ENCODE measurements at regions not wholly inside any gene's neighbourhood (a gene's known extent, or its start where the extent isn't known, plus 50 kb on each side); places are given as distances from the start of the nearest gene placed in this dataset.
"Not testable (repeated sequence)": the region's sequence is repeated elsewhere in the genome, so short reads cannot be mapped to it uniquely, and the experiment has no call there.

DNA sequence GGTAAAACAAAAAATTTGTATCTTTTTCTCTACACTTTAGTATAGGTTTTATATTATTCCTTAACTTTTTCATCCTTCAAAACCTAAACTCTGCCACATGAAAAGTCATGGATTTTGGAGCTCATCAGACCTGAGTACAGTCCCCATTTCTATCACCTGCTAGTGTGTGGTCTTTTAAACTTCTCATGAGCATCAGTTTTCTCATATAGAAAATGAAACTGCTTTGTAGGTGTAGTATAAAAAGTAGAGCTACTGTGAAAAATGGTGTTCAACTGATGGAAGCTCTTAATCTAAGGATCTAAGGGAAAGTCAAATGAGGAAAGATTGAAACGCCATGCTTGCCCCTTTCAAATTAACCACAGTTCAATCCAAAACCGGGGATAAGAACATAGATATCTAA, 686.5 kb downstream of the MECOM start:
- no peak for ATAC-seq
- no peak for DNase-seq

DNA sequence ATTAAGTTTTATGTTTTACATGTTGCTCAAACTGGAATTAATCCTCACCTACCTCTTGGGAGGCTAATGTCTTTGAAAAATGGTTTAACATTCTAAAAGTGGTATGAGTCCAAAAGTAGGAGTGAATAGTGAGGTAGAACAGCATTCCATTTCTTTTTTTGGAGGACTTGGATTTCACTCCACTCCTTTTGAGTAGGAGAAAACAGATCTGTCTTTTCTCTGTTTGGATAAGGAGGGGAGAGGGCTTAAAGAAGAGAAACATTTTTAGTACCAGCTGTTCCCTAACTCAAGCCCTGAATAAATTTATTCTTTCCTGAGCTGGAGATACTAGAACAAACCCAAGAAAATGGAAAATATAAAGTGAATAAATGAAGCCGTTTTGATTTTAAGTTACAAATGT, 687.9 kb downstream of the MECOM start:
- ATAC-seq (no peak), DNase-seq (no peak)

- ATAC-seq (no peak), DNase-seq (no peak)
These were observed 688.7 kb downstream of the MECOM start for GRCh38 chr3:168974617-168975403.

GRCh38 chr3:168973897-168974296, 689.6 kb downstream of the MECOM start:
- no peak for ATAC-seq
- no peak for DNase-seq

DNA sequence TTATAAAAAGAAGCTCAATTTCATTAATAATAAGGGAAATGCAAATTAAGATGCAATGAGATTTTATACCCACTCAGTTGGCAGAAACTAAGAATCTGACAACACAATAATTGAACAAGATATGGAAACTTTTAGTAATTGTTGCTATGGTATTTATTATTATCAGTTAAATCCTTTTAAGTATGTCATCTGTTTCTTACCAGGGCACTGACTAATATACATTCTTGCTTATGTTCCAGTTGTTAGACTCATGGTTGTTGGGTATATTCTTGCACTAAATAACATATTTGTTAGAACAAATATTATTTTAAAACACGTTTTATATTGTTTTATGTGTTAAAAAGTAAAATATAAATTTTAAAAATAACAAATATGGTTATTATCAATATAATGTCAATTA, 690.3 kb downstream of the MECOM start:
- no peak for ATAC-seq
- DNase-seq, result no peak

DNA sequence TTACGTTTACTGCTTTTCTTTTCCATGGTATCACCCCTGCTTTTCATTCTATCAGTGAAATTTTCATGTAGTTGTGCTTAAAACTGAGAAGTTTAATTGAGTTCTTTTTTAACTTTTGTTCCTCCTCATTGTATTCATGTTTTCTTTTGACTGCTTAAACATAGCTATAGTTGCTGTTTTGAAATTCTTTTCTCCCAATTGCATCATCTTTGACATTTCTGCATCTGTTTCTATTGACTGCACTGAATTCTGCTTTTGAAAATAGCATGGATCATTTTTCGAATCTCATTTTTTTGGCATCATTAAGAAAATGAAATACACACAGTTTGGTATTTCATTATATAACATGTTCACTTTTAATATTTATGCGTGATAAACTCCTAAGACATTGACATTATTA, 694.9 kb downstream of the MECOM start:
- ATAC-seq (no peak), DNase-seq (no peak)

DNA sequence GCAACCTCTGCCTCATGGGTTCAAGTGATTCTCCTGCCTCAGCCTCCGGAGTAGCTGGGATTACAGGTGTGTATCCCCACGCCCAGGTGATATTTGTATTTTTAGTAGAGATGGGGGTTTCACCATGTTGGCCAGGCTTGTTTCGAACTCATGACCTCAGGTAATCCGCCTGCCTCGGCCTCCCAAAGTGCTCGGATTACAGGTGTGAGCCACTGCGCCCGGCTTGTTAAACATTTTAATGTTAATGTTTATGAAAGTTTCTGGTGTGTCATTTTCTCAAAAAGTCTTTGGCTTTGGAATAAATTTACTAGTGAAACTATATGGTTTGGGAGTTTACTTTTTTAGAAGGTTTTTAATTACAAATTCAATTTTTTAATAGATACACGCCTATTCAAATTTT, 698.8 kb downstream of the MECOM start:
- no peak for ATAC-seq
- no peak for DNase-seq

DNA sequence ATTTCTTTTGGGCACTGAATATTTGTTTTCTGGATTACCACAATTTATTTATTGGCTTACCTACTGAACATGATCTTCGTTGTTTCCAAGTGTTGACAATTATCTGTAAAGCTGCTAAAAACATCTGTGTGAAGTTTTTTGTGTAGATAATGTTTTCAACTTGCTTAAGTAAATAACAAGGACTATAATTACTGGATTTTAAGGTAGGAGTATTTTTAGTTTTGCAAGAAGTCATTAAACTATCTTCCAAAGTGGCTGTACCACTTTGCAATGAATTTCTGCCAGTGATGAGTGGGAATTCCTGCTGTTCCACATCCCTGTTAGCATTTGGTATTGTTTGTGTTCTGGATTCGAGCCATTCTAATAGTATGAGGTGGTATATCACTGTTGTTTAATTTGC, 702.2 kb downstream of the MECOM start:
- DNase-seq (no peak), ATAC-seq (no peak)

DNA sequence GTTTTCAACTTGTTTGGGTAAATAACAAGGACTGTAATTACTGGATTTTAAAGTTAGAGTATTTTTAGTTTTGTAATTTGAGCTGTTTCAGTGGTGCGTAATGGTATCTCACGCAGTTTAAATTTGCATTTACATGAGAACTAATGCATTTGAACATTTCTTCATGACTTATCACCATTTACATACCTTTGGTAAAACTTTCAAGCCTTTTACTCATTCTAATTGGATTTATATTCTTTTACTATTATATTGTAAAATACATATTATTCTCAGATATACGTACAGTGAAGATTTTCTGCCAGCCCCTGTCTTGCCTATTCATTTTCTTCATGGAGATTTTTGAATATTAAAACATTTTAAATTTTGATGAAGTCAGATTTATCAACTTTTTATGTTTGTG, 703.8 kb downstream of the MECOM start:
- no peak for ATAC-seq
- no peak for DNase-seq

DNA sequence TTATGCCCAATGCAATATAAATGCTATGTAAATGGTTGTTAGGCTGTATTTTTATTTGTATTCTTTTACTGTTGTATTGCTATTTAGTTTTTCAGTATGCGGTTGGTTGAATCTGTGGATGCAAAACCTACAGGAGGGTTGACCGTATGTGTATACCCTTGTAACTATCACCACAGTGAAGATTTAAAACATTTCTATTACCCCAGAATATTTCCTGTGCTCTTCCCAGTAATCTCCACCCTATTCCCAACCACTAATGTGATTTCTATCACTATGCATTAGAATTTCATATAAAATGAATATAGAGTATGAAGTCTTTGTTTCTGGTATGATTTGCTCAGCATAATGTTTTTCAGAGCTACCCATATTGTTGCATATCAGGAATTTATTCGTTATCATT, 705.0 kb downstream of the MECOM start:
- DNase-seq (no peak), ATAC-seq (no peak)

DNA sequence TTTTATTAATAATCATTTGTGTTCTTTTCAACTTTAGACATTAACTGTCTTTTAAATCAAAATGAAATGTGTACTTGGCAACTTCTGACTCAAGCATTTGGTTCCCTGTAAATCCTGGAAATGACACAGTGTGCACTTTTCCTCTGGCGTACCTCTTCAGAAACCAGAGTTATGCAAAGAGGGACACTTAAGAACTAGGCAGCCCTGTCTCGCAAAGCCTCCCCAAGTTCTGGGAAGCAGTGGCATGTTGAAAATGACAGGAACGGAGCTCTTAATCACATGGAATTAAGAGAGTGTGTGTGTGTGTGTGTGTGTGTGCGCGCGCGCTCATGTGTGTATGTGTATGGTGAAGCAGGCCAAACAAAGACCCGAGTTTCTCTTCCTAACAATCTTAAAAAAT, 707.4 kb downstream of the MECOM start:
- DNase-seq, result no peak
- ATAC-seq, result no peak

DNA sequence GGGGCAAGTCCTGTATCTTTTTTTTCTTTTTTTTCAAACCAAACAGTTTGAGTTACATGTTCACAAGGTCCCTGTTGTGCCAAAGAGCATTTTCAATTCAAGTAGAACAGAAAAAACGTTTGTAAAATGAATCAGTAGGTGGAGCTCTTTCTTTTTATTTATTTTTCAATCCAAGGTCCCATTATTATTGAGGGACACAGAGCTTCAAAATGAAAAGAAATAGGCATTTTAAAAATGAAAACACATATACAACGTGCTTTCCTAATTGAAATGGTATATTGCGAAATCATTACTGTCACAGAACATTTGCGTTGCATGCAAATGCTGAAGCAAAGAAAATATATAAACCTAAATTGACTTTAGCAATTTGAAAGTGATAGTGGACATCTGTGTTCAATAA, 711.0 kb downstream of the MECOM start:
- ATAC-seq (no peak), DNase-seq (no peak)

DNA sequence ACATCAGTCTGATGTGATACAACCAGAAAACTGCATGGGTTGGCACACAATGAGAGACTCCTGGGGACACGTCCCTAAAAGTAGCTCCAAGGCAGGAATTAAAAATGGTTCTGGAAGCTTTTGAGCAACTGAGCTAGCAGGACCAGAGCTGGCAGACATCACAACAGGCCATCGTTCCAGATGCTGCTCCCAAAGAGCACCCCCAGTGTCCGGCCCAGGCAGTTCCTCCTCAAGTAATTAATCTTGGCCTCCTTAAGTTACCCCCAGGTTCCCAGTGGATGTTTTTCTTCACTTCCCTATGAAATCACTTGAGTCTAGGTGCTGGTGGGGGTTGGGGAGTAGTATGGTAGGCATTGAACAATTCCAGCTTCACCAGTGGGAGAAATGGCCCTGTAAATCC, 711.6 kb downstream of the MECOM start:
- DNase-seq (no peak), ATAC-seq (no peak)

- no peak for ATAC-seq
- DNase-seq, result no peak
These were observed 712.1 kb downstream of the MECOM start for GRCh38 chr3:168951368-168951767.

- ATAC-seq (no peak), DNase-seq (no peak)
These were observed 712.9 kb downstream of the MECOM start for GRCh38 chr3:168950622-168951021.

DNA sequence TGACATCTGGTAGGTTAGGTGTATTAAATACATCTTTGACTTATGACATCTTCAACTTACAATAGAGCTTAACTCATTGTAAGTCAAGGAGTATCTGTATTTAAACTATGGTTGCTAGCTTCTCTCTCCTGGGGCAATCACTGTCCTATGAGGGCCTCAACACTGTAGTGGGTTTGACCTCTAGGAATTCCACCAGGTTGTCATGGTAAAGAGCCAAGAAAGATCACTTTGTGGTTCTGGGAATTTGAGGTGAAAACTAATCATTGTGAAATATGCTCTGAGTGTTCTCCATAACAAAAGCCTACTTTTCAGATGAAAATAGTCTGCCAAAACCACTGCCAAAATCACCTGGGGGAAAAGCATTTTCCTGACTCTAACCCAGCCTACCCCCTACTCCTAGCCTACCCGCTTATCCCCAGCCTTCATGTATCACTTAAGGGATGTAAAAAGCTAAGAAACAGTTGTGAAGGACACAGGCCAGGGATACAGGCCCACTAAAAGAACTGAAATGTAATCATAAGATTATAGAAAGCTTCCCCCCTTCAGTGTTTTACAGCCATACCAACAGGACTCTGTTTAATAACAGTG, 723.8 kb downstream of the MECOM start:
- DNase-seq, result no peak
- ATAC-seq, result no peak

- DNase-seq (no peak), ATAC-seq (no peak)
These were observed 729.9 kb downstream of the MECOM start for GRCh38 chr3:168933614-168934013.

- not testable (repeated sequence) for ATAC-seq, DNase-seq
These were observed 733.5 kb downstream of the MECOM start for GRCh38 chr3:168929997-168930396.

- ATAC-seq (no peak), DNase-seq (no peak)
These were observed 737.1 kb downstream of the MECOM start for GRCh38 chr3:168926426-168926825.

DNA sequence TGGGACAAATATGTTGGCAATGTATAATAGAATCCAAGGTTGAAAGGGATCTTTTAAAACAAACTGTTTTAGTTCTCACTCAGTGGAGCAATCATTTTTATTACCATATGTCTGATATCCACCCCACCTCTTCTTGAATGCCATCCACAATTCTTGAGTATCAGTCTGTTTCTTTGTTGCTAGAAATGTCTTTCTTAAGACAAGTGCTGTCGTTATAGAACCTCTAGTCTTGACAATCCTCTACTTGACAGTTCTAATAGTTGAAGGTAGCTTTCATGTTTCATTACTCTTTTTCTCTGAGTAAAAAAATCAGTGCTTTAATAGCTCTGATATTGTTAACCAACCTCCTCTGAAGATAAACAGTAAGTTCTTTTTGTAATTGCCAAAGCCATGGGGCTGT, 737.9 kb downstream of the MECOM start:
- no peak for ATAC-seq
- DNase-seq, result no peak

DNA sequence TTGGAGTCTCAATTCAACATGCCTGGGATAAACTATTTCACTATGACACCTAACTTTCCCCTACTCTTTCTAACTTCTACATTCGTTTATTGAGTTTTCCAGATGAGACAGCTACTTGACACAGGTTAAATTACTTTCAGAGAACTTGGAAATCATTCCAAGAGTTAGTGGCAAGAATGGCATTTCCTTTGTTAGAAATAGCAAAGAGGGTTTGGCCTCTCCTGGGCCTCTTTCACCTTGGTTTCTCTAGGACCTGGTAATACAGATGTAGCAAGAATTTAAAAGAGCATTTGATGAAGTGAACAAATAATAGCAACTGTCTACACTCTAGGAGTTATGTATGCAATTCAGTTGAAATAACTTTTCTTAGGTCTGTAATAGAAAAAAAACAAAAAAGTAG, 748.9 kb downstream of the MECOM start:
- ATAC-seq (no peak), DNase-seq (no peak)

GRCh38 chr3:168909260-168909659, 754.3 kb downstream of the MECOM start:
- DNase-seq (no peak), ATAC-seq (no peak)

DNA sequence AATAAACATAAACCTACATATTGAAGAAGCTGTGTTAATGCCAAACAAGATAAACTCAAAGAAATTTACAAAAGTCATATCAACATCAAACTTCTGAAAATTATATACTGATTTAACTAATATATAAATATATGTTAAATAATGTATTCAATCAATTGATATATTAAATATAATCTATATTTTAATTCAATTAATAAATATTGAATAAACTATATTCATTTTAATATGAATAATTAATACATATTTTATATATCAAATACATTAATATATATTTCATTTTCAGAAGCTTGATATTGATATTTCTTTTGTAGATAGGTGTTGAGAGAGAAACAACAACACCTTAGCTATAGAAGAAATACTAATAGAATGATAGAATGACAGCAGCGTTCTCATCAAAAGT, 768.1 kb downstream of the MECOM start:
- ATAC-seq, result no peak

GRCh38 chr3:168894214-168894613, 769.3 kb downstream of the MECOM start:
- DNase-seq, result no peak
- ATAC-seq, result no peak

More for the DNA sequence above, 768.1 kb downstream of the MECOM start:
- DNase-seq, result no peak

All from stimulated activated naive CD8-positive, alpha-beta T cell treated with anti-CD3 and anti-CD28 coated beads, Interleukin-15, Interleukin-2, amounts not matched to agents 100 U/mL and 50 U/mL, for 24 hours (primary cell).